Natural killer cell (primary cell): ENCODE measurements at regions not wholly inside any gene's neighbourhood (a gene's known extent, or its start where the extent isn't known, plus 50 kb on each side); places are given as distances from the start of the nearest gene placed in this dataset.

Experiments used
- ATAC-seq, 3 donors: fragments of 150-1000 bp in 2 of 3; fragments of 200-7000 bp in 1 of 3; cut with Tn5 transposase; 1 replicate in 1 of 3; 2 replicates in 2 of 3; pipeline ENCODE4 v1.10.0; 2021; ENCODE audit warnings: mild to moderate bottlenecking in 2 of 3, moderate library complexity in 2 of 3
- DNase-seq, 2 donors: peaks; one replicate each; pipeline versions ENCODE4 v3.0.0 to v3.0.0-alpha.2; 2013 to 2021; ENCODE audit warnings: mixed read lengths in 1 of 2
- H3K27ac ChIP-seq: one replicate; pipeline ENCODE4 v1.5.1; 2013; ENCODE audit warnings: mild to moderate bottlenecking, low read length
- H3K27me3 ChIP-seq: one replicate; pipeline ENCODE4 v1.6.1; 2013; ENCODE audit warnings: low read length; ENCODE audit not compliant: control insufficient read depth, insufficient read depth
- H3K36me3 ChIP-seq: one replicate; pipeline ENCODE4 v1.6.1; 2013; ENCODE audit warnings: low read length; ENCODE audit not compliant: control insufficient read depth, insufficient read depth
- H3K4me1 ChIP-seq: one replicate; pipeline ENCODE4 v1.6.1; 2013; ENCODE audit warnings: low read length; ENCODE audit not compliant: control insufficient read depth, insufficient read depth
- H3K4me3 ChIP-seq: one replicate; pipeline ENCODE4 v1.5.1; 2013; ENCODE audit warnings: low read length
- H3K9me3 ChIP-seq: one replicate; pipeline ENCODE4 v1.6.1; 2013; ENCODE audit warnings: low read length; ENCODE audit not compliant: control insufficient read depth, insufficient read depth
- H3K27ac Mint-ChIP-seq, 2 donors: one replicate each; pipeline ENCODE4 v1.8.0; 2022; ENCODE audit warnings: mild to moderate bottlenecking in 2 of 2, mixed read lengths in 2 of 2, moderate library complexity in 1 of 2
- H3K27me3 Mint-ChIP-seq, 2 donors: one replicate each; pipeline ENCODE4 v1.8.0; 2022; ENCODE audit warnings: low read depth in 2 of 2, mixed read lengths in 2 of 2
- H3K36me3 Mint-ChIP-seq: one replicate; pipeline ENCODE4 v1.8.0; 2022; ENCODE audit warnings: mixed read lengths
- H3K4me1 Mint-ChIP-seq, 2 donors: one replicate each; pipeline ENCODE4 v1.8.0; 2022; ENCODE audit warnings: mixed read lengths in 2 of 2
- H3K4me3 Mint-ChIP-seq: one replicate; pipeline ENCODE4 v1.8.0; 2022; ENCODE audit warnings: mild to moderate bottlenecking, moderate library complexity, mixed read lengths
- H3K9me3 Mint-ChIP-seq, 2 donors: one replicate each; pipeline ENCODE4 v1.8.0; 2022; ENCODE audit warnings: mixed read lengths in 2 of 2
- WGBS: methylation state at CpG from one replicate; pipeline ENCODE4 v1.1.7; 2013; ENCODE audit warnings: missing lambda C conversion rate; ENCODE audit not compliant: insufficient coverage; 5-methylcytosine and 5-hydroxymethylcytosine counted together
- intact Hi-C: fragments of 100-400 bp; cut with micrococcal nuclease; formaldehyde crosslinking; loops from one replicate; pipeline ENCODE4 v1.14.2; 2022
- TF ChIP-seq, protein P1 (sequence below): fragments of 200-600 bp; IDR thresholded peaks from one replicate; pipeline ENCODE4 v1.8.0; 2022; ENCODE audit warnings: antibody characterized with exemption

DNA sequence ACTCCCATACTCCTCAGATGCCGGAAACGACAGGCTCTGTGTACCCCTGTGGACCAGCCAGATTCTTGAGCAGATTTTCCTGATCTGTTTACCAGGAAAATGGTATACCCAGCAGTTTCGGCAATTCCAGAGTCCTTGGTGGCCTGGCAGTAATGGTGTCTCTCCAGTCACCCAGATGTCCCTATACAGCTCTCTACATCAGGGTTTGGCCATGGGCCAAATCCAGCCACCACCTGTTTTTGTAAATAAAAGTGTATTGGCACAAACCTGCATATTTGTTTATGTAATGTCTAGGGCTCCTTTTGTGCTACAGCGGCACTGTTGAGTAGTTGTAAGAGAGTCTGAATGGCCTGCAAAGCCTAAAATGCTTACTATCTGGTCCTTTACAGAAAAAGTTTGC, 491.3 kb downstream of the RPS24 start:
- 94% methylated on average over 4 of the region's 4 CpGs for WGBS
- no peak for DNase-seq
- no peaks in the 10 kb centered on the region for H3K9me3 Mint-ChIP-seq

DNA sequence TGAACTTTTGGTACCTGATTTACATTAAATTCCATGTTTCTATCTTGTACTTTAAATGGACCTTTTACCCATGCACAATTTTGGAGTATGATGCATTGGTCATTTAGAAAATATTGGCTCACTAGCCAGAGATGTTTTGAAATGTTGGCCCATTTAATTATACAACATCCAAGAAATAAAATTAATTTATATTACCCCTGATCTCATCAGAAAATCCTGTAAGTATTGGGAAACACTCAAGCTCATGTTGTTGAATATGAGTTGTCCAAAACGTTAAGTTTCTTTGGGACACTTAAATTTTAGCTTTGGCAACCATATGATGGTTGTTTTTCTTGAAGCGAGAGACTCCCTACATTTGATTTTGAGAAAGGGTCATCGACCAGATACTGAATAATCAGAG, 492.7 kb downstream of the RPS24 start:
- intact Hi-C loops, result no loop called here
- TF ChIP-seq, protein P1, sequence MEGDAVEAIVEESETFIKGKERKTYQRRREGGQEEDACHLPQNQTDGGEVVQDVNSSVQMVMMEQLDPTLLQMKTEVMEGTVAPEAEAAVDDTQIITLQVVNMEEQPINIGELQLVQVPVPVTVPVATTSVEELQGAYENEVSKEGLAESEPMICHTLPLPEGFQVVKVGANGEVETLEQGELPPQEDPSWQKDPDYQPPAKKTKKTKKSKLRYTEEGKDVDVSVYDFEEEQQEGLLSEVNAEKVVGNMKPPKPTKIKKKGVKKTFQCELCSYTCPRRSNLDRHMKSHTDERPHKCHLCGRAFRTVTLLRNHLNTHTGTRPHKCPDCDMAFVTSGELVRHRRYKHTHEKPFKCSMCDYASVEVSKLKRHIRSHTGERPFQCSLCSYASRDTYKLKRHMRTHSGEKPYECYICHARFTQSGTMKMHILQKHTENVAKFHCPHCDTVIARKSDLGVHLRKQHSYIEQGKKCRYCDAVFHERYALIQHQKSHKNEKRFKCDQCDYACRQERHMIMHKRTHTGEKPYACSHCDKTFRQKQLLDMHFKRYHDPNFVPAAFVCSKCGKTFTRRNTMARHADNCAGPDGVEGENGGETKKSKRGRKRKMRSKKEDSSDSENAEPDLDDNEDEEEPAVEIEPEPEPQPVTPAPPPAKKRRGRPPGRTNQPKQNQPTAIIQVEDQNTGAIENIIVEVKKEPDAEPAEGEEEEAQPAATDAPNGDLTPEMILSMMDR, result no peak
- no peaks in the 10 kb centered on the region for H3K9me3 ChIP-seq

More for the DNA sequence above, 491.3 kb downstream of the RPS24 start:
- H3K36me3 ChIP-seq, result no peaks in the 10 kb centered on the region
- H3K4me1 ChIP-seq, result no peaks in the 10 kb centered on the region
- H3K27ac ChIP-seq, result no peak overlapping the region
- Mint-ChIP-seq H3K4me3 (no peak overlapping the region), H3K27me3 (peaks cover 0 to 15% of the 10 kb centered on the region in 2 donors), H3K36me3 (no peaks in the 10 kb centered on the region), H3K4me1 (no peaks in the 10 kb centered on the region), H3K27ac (no peak overlapping the region)
- no peaks in the 10 kb centered on the region for H3K9me3 ChIP-seq
- TF ChIP-seq, protein P1, result no peak
- ATAC-seq, result no peak
- no peak overlapping the region for H3K4me3 ChIP-seq
- no peaks in the 10 kb centered on the region for H3K27me3 ChIP-seq
- intact Hi-C loops, result no loop called here

DNA sequence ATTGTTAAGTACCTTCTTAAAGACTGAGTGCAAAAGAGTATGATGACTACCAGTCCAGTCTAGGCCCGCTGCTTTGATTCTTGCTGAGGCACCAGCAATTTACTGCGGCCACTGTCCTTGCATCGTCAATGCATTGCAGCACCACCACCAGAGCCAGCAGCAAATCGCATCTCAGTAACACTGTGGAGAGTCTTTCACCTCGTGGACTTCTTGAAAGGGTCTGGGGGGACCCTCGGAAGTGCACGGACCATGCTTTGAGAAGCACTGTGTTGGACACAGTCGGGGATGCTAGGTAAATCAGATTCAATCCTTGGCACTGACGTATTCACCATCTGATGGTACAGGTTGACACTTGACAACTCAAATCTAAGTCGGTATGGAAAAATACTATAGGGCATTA, 493.6 kb downstream of the RPS24 start:
- no peaks in the 10 kb centered on the region for H3K4me1 Mint-ChIP-seq
- no peaks in the 10 kb centered on the region for H3K36me3 ChIP-seq
- TF ChIP-seq, protein P1, result no peak
- 86% methylated on average over 10 of the region's 10 CpGs for whole genome bisulfite sequencing
- DNase-seq, result no peak
- H3K4me1 ChIP-seq, result no peaks in the 10 kb centered on the region
- H3K27ac ChIP-seq, result no peak overlapping the region
- H3K9me3 Mint-ChIP-seq, result no peaks in the 10 kb centered on the region
- H3K27me3 ChIP-seq, result no peaks in the 10 kb centered on the region
- H3K9me3 ChIP-seq, result no peaks in the 10 kb centered on the region
- no peak overlapping the region for H3K4me3 Mint-ChIP-seq
- peaks cover 3 to 18% of the 10 kb centered on the region in 2 donors for H3K27me3 Mint-ChIP-seq
- H3K27ac Mint-ChIP-seq, result no peak overlapping the region
- ATAC-seq, result no peak
- H3K4me3 ChIP-seq, result no peak overlapping the region
- intact Hi-C loops, result no loop called here
- H3K36me3 Mint-ChIP-seq, result no peaks in the 10 kb centered on the region

More for the DNA sequence above, 492.7 kb downstream of the RPS24 start:
- DNase-seq (no peak), ATAC-seq (no peak)
- no peaks in the 10 kb centered on the region for H3K4me1 ChIP-seq
- no peaks in the 10 kb centered on the region for H3K27me3 ChIP-seq
- no peaks in the 10 kb centered on the region for H3K9me3 Mint-ChIP-seq
- no peaks in the 10 kb centered on the region for H3K36me3 Mint-ChIP-seq
- 88% methylated on average over 3 of the region's 3 CpGs for WGBS
- H3K27ac ChIP-seq, result no peak overlapping the region
- H3K27me3 Mint-ChIP-seq, result peaks cover 0 to 18% of the 10 kb centered on the region in 2 donors
- no peaks in the 10 kb centered on the region for H3K36me3 ChIP-seq
- no peak overlapping the region for H3K4me3 ChIP-seq
- no peaks in the 10 kb centered on the region for H3K4me1 Mint-ChIP-seq
- H3K4me3 Mint-ChIP-seq, result no peak overlapping the region
- H3K27ac Mint-ChIP-seq, result no peak overlapping the region

DNA sequence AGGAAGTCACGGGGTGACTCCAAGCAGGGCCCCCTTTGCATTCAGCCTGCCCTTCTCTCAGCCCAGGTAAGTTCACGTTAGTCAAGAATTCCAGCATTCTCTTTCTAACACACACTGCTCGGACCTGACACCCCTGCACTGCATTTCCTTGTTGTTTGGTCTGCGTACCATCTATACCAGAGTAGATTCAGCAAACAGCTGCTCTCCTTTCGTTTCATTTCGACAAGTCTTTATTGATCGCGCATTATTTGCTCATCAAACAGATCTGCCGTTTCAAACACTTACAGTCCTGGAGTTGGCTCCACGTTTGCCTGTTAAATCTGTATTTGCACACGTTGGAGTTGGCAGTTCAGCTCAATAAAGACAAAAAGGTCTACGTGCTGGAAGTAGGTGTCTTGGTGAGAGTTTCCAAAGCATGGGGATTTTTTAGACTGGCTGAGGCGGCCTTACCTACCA, 495.1 kb downstream of the RPS24 start:
- peaks cover 4 to 23% of the 10 kb centered on the region in 2 donors for H3K27me3 Mint-ChIP-seq
- H3K4me1 Mint-ChIP-seq, result no peaks in the 10 kb centered on the region
- Histone ChIP-seq H3K27me3 (no peaks in the 10 kb centered on the region), H3K27ac (no peak overlapping the region), H3K9me3 (no peaks in the 10 kb centered on the region), H3K36me3 (no peaks in the 10 kb centered on the region), H3K4me3 (no peak overlapping the region), H3K4me1 (no peaks in the 10 kb centered on the region)
- no peak overlapping the region for H3K4me3 Mint-ChIP-seq
- no peaks in the 10 kb centered on the region for H3K36me3 Mint-ChIP-seq
- no peak for DNase-seq
- TF ChIP-seq, protein P1, result no peak
- no peak for ATAC-seq
- H3K9me3 Mint-ChIP-seq, result no peaks in the 10 kb centered on the region
- 91% methylated on average over 12 of the region's 13 CpGs for WGBS
- intact Hi-C loops, result no loop called here
- no peak overlapping the region for H3K27ac Mint-ChIP-seq
